ENCODE measurements at regions not wholly inside any gene's neighbourhood (a gene's known extent, or its start where the extent isn't known, plus 50 kb on each side); places are given as distances from the start of the nearest gene placed in this dataset.

GRCh38 chr17:71656964-71657858 is 463.6 kb upstream of the SOX9 start:
- 43 to 52% methylated on average over 6 of the region's 6 CpGs for WGBS, 2 donors
- Histone ChIP-seq H3K4me1 (no peaks in the 10 kb centered on the region), H3K36me3 (no peaks in the 10 kb centered on the region), H3K27ac (no peak overlapping the region), H3K27me3 (no peaks in the 10 kb centered on the region), H3K4me3 (no peak overlapping the region), H3K9me3 (peaks cover 0 to 5% (median 0%) of the 10 kb centered on the region in 11 donors)
- intact Hi-C loops (cut with DNase I): no loop called here
- TF ChIP-seq CTCF (IDR thresholded peaks at IDR 0.05): no peak
- DNase-seq: no peak
- no peak for ATAC-seq

GRCh38 chr17:71658996-71659395 is 461.8 kb upstream of the SOX9 start:
- Histone ChIP-seq H3K4me1 (no peaks in the 10 kb centered on the region), H3K9me3 (peaks cover 0 to 5% (median 0%) of the 10 kb centered on the region in 11 donors), H3K4me3 (no peak overlapping the region), H3K36me3 (no peaks in the 10 kb centered on the region), H3K27me3 (no peaks in the 10 kb centered on the region), H3K27ac (no peak overlapping the region)
- intact Hi-C loops (cut with DNase I): no loop called here
- ATAC-seq (no peak), DNase-seq (no peak)
- WGBS, 2 donors: 90% methylated on average over 9 of the region's 9 CpGs
- no peak for TF ChIP-seq CTCF (IDR thresholded peaks at IDR 0.05)

- no peak for ATAC-seq
- DNase-seq: no peak
- H3K27me3 ChIP-seq: no peaks in the 10 kb centered on the region
- no peak overlapping the region for H3K27ac ChIP-seq
- no peak for TF ChIP-seq CTCF (IDR thresholded peaks at IDR 0.05)
- no peaks in the 10 kb centered on the region for H3K4me1 ChIP-seq
- H3K36me3 ChIP-seq: no peaks in the 10 kb centered on the region
- H3K4me3 ChIP-seq: no peak overlapping the region
- H3K9me3 ChIP-seq: peaks cover 0 to 19% (median 0%) of the 10 kb centered on the region in 11 donors
- intact Hi-C loops (cut with DNase I): no loop called here
Measured at GRCh38 chr17:71664861-71665260, 456.0 kb upstream of the SOX9 start.

- Histone ChIP-seq H3K27ac (no peak overlapping the region), H3K4me1 (no peaks in the 10 kb centered on the region), H3K9me3 (peaks cover 0 to 19% (median 5%) of the 10 kb centered on the region in 11 donors), H3K36me3 (no peaks in the 10 kb centered on the region), H3K27me3 (no peaks in the 10 kb centered on the region), H3K4me3 (no peak overlapping the region)
- ATAC-seq (no peak), DNase-seq (no peak)
- WGBS, 2 donors: 65 to 68% methylated on average over 2 of the region's 2 CpGs
- intact Hi-C loops (cut with DNase I): no loop called here
- TF ChIP-seq CTCF (IDR thresholded peaks at IDR 0.05): no peak
Measured at GRCh38 chr17:71666047-71666446, 454.8 kb upstream of the SOX9 start.
